ENCODE measurements at regions not wholly inside any gene's neighbourhood (a gene's known extent, or its start where the extent isn't known, plus 50 kb on each side); places are given as distances from the start of the nearest gene placed in this dataset.

- Histone ChIP-seq H3K27me3 (ENCODE audit: control insufficient read depth, insufficient read depth, low read length) (no peaks in the 10 kb centered on the region), H3K9ac (ENCODE audit: low read length) (no peak overlapping the region), H3K4me3 (ENCODE audit: low read length) (no peak overlapping the region), H3K27ac (ENCODE audit: low read length) (no peak overlapping the region), H3K36me3 (ENCODE audit: control insufficient read depth, low read depth, low read length) (no peaks in the 10 kb centered on the region), H3K4me1 (ENCODE audit: control insufficient read depth, low read depth, low read length) (no peaks in the 10 kb centered on the region), H3K9me3 (ENCODE audit: control insufficient read depth, low read depth, low read length) (no peaks in the 10 kb centered on the region)
Measured at GRCh38 chr17:5952518-5952917, 117.7 kb upstream of the WSCD1 start.

GRCh38 chr17:5955764-5956163 lies 114.4 kb upstream of the WSCD1 start:
- H3K27me3 ChIP-seq (ENCODE audit: control insufficient read depth, insufficient read depth, low read length) = no peaks in the 10 kb centered on the region
- H3K4me3 ChIP-seq (ENCODE audit: low read length) = no peak overlapping the region
- H3K9me3 ChIP-seq (ENCODE audit: control insufficient read depth, low read depth, low read length) = no peaks in the 10 kb centered on the region
- no peaks in the 10 kb centered on the region for H3K36me3 ChIP-seq (ENCODE audit: control insufficient read depth, low read depth, low read length)
- H3K9ac ChIP-seq (ENCODE audit: low read length) = no peak overlapping the region
- H3K27ac ChIP-seq (ENCODE audit: low read length) = no peak overlapping the region
- no peaks in the 10 kb centered on the region for H3K4me1 ChIP-seq (ENCODE audit: control insufficient read depth, low read depth, low read length)

GRCh38 chr17:5958850-5959249 lies 111.3 kb upstream of the WSCD1 start:
- H3K36me3 ChIP-seq (ENCODE audit: control insufficient read depth, low read depth, low read length) = no peaks in the 10 kb centered on the region
- no peaks in the 10 kb centered on the region for H3K4me1 ChIP-seq (ENCODE audit: control insufficient read depth, low read depth, low read length)
- no peaks in the 10 kb centered on the region for H3K9me3 ChIP-seq (ENCODE audit: control insufficient read depth, low read depth, low read length)
- no peak overlapping the region for H3K27ac ChIP-seq (ENCODE audit: low read length)
- no peak overlapping the region for H3K9ac ChIP-seq (ENCODE audit: low read length)
- no peaks in the 10 kb centered on the region for H3K27me3 ChIP-seq (ENCODE audit: control insufficient read depth, insufficient read depth, low read length)
- no peak overlapping the region for H3K4me3 ChIP-seq (ENCODE audit: low read length)

- no peak overlapping the region for H3K9ac ChIP-seq (ENCODE audit: low read length)
- H3K9me3 ChIP-seq (ENCODE audit: control insufficient read depth, low read depth, low read length) = no peaks in the 10 kb centered on the region
- H3K4me3 ChIP-seq (ENCODE audit: low read length) = no peak overlapping the region
- no peaks in the 10 kb centered on the region for H3K4me1 ChIP-seq (ENCODE audit: control insufficient read depth, low read depth, low read length)
- no peak overlapping the region for H3K27ac ChIP-seq (ENCODE audit: low read length)
- no peaks in the 10 kb centered on the region for H3K36me3 ChIP-seq (ENCODE audit: control insufficient read depth, low read depth, low read length)
- H3K27me3 ChIP-seq (ENCODE audit: control insufficient read depth, insufficient read depth, low read length) = no peaks in the 10 kb centered on the region
Measured at GRCh38 chr17:5962371-5962770, 107.8 kb upstream of the WSCD1 start.

GRCh38 chr17:5971969-5972368 lies 98.2 kb upstream of the WSCD1 start:
- Histone ChIP-seq H3K9me3 (ENCODE audit: control insufficient read depth, low read depth, low read length) (peaks cover 10% of the 10 kb centered on the region), H3K27ac (ENCODE audit: low read length) (no peak overlapping the region), H3K27me3 (ENCODE audit: control insufficient read depth, insufficient read depth, low read length) (no peaks in the 10 kb centered on the region), H3K36me3 (ENCODE audit: control insufficient read depth, low read depth, low read length) (no peaks in the 10 kb centered on the region), H3K9ac (ENCODE audit: low read length) (no peak overlapping the region), H3K4me1 (ENCODE audit: control insufficient read depth, low read depth, low read length) (no peaks in the 10 kb centered on the region), H3K4me3 (ENCODE audit: low read length) (no peak overlapping the region)

- Histone ChIP-seq H3K4me3 (ENCODE audit: low read length) (no peak overlapping the region), H3K9me3 (ENCODE audit: control insufficient read depth, low read depth, low read length) (peaks cover 10% of the 10 kb centered on the region), H3K27ac (ENCODE audit: low read length) (no peak overlapping the region)
Measured at GRCh38 chr17:5973410-5973809, 96.8 kb upstream of the WSCD1 start.

GRCh38 chr17:5975661-5976060 lies 94.5 kb upstream of the WSCD1 start:
- Histone ChIP-seq H3K27ac (ENCODE audit: low read length) (no peak overlapping the region), H3K4me3 (ENCODE audit: low read length) (no peak overlapping the region), H3K9me3 (ENCODE audit: control insufficient read depth, low read depth, low read length) (peaks cover 10% of the 10 kb centered on the region), H3K27me3 (ENCODE audit: control insufficient read depth, insufficient read depth, low read length) (no peaks in the 10 kb centered on the region), H3K36me3 (ENCODE audit: control insufficient read depth, low read depth, low read length) (no peaks in the 10 kb centered on the region), H3K4me1 (ENCODE audit: control insufficient read depth, low read depth, low read length) (no peaks in the 10 kb centered on the region), H3K9ac (ENCODE audit: low read length) (no peak overlapping the region)

More at GRCh38 chr17:5973410-5973809, 96.8 kb upstream of the WSCD1 start:
- H3K27me3 ChIP-seq (ENCODE audit: control insufficient read depth, insufficient read depth, low read length) = no peaks in the 10 kb centered on the region
- no peaks in the 10 kb centered on the region for H3K36me3 ChIP-seq (ENCODE audit: control insufficient read depth, low read depth, low read length)
- no peaks in the 10 kb centered on the region for H3K4me1 ChIP-seq (ENCODE audit: control insufficient read depth, low read depth, low read length)
- no peak overlapping the region for H3K9ac ChIP-seq (ENCODE audit: low read length)

GRCh38 chr17:5976251-5976650 lies 93.9 kb upstream of the WSCD1 start:
- Histone ChIP-seq H3K27me3 (ENCODE audit: control insufficient read depth, insufficient read depth, low read length) (no peaks in the 10 kb centered on the region), H3K27ac (ENCODE audit: low read length) (no peak overlapping the region), H3K9ac (ENCODE audit: low read length) (no peak overlapping the region), H3K4me3 (ENCODE audit: low read length) (no peak overlapping the region), H3K36me3 (ENCODE audit: control insufficient read depth, low read depth, low read length) (no peaks in the 10 kb centered on the region), H3K9me3 (ENCODE audit: control insufficient read depth, low read depth, low read length) (peaks cover 10% of the 10 kb centered on the region), H3K4me1 (ENCODE audit: control insufficient read depth, low read depth, low read length) (no peaks in the 10 kb centered on the region)

- Histone ChIP-seq H3K4me3 (ENCODE audit: low read length) (no peak overlapping the region), H3K36me3 (ENCODE audit: control insufficient read depth, low read depth, low read length) (no peaks in the 10 kb centered on the region), H3K27ac (ENCODE audit: low read length) (no peak overlapping the region), H3K9me3 (ENCODE audit: control insufficient read depth, low read depth, low read length) (peaks cover 8% of the 10 kb centered on the region), H3K27me3 (ENCODE audit: control insufficient read depth, insufficient read depth, low read length) (no peaks in the 10 kb centered on the region), H3K9ac (ENCODE audit: low read length) (no peak overlapping the region), H3K4me1 (ENCODE audit: control insufficient read depth, low read depth, low read length) (no peaks in the 10 kb centered on the region)
Measured at GRCh38 chr17:5978496-5978895, 91.7 kb upstream of the WSCD1 start.

GRCh38 chr17:5980941-5981340 lies 89.2 kb upstream of the WSCD1 start:
- H3K4me1 ChIP-seq (ENCODE audit: control insufficient read depth, low read depth, low read length) = no peaks in the 10 kb centered on the region
- no peaks in the 10 kb centered on the region for H3K27me3 ChIP-seq (ENCODE audit: control insufficient read depth, insufficient read depth, low read length)
- H3K36me3 ChIP-seq (ENCODE audit: control insufficient read depth, low read depth, low read length) = no peaks in the 10 kb centered on the region
- no peak overlapping the region for H3K27ac ChIP-seq (ENCODE audit: low read length)
- no peaks in the 10 kb centered on the region for H3K9me3 ChIP-seq (ENCODE audit: control insufficient read depth, low read depth, low read length)
- no peak overlapping the region for H3K4me3 ChIP-seq (ENCODE audit: low read length)
- no peak overlapping the region for H3K9ac ChIP-seq (ENCODE audit: low read length)

- no peak overlapping the region for H3K27ac ChIP-seq (ENCODE audit: low read length)
Measured at GRCh38 chr17:5986644-5987043, 83.5 kb upstream of the WSCD1 start.

GRCh38 chr17:6000426-6000825 lies 69.8 kb upstream of the WSCD1 start:
- Histone ChIP-seq H3K4me3 (ENCODE audit: low read length) (no peak overlapping the region), H3K36me3 (ENCODE audit: control insufficient read depth, low read depth, low read length) (no peaks in the 10 kb centered on the region), H3K9ac (ENCODE audit: low read length) (no peak overlapping the region), H3K27ac (ENCODE audit: low read length) (no peak overlapping the region), H3K27me3 (ENCODE audit: control insufficient read depth, insufficient read depth, low read length) (no peaks in the 10 kb centered on the region), H3K9me3 (ENCODE audit: control insufficient read depth, low read depth, low read length) (no peaks in the 10 kb centered on the region), H3K4me1 (ENCODE audit: control insufficient read depth, low read depth, low read length) (no peaks in the 10 kb centered on the region)

More at GRCh38 chr17:5986644-5987043, 83.5 kb upstream of the WSCD1 start:
- Histone ChIP-seq H3K27me3 (ENCODE audit: control insufficient read depth, insufficient read depth, low read length) (no peaks in the 10 kb centered on the region), H3K4me1 (ENCODE audit: control insufficient read depth, low read depth, low read length) (no peaks in the 10 kb centered on the region), H3K4me3 (ENCODE audit: low read length) (no peak overlapping the region), H3K36me3 (ENCODE audit: control insufficient read depth, low read depth, low read length) (no peaks in the 10 kb centered on the region), H3K9ac (ENCODE audit: low read length) (no peak overlapping the region), H3K9me3 (ENCODE audit: control insufficient read depth, low read depth, low read length) (no peaks in the 10 kb centered on the region)
